HFFc6 (cell line): ENCODE measurements at regions not wholly inside any gene's neighbourhood (a gene's known extent, or its start where the extent isn't known, plus 50 kb on each side); places are given as distances from the start of the nearest gene placed in this dataset.

Source experiments
- DNase-seq: peaks from one replicate; pipeline ENCODE4 v3.0.0-alpha.2; 2018
- H3K27ac Mint-ChIP-seq: 2 replicates; pipeline ENCODE4 v1.8.0; 2020; ENCODE audit warnings: mild to moderate bottlenecking, mixed read lengths
- H3K27me3 Mint-ChIP-seq: 2 replicates; pipeline ENCODE4 v1.8.0; 2021; ENCODE audit warnings: mild to moderate bottlenecking, moderate library complexity, mixed read lengths; ENCODE audit not compliant: insufficient read depth
- H3K36me3 Mint-ChIP-seq: 2 replicates; pipeline ENCODE4 v1.8.0; 2021; ENCODE audit warnings: low read depth, mixed read lengths
- H3K4me1 Mint-ChIP-seq: 2 replicates; pipeline ENCODE4 v1.8.0; 2020; ENCODE audit warnings: low read depth, mixed read lengths
- H3K4me3 Mint-ChIP-seq: 2 replicates; pipeline ENCODE4 v1.8.0; 2020; ENCODE audit warnings: mild to moderate bottlenecking, moderate library complexity, mixed read lengths
- H3K9me3 Mint-ChIP-seq: 2 replicates; pipeline ENCODE4 v1.8.0; 2020; ENCODE audit warnings: mild to moderate bottlenecking, mixed read lengths
- TF ChIP-seq, protein P1 (sequence below): fragments of 200-600 bp; sonication (generic); IDR thresholded peaks from 2 replicates; pipeline ENCODE4 v1.5.0; 2021; ENCODE audit warnings: antibody characterized with exemption, mild to moderate bottlenecking

DNA sequence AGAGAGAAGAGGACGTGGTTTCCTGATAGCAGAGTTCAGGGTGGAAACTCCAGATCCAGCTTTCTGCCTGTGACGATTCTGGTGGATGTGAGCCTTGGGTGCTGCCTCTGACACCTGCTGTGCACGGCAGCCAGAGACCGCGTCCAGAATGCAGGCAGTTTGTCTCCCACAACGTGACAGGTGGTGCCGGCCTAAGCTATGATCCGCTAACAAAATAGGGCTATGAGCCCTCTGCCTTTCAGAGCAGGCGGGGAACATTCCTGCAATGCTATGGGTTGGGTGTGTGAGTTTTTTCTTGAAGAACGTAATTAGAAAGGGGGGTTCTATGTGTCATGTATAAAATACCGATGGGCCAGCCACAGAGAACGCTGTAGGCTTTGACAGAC is 297.3 kb upstream of the PRKCQ start:
- Mint-ChIP-seq H3K27ac (no peak overlapping the region), H3K4me1 (peaks cover 14% of the 10 kb centered on the region), H3K9me3 (no peaks in the 10 kb centered on the region), H3K27me3 (peaks cover 8% of the 10 kb centered on the region), H3K36me3 (no peaks in the 10 kb centered on the region), H3K4me3 (no peak overlapping the region)
- TF ChIP-seq, protein P1, sequence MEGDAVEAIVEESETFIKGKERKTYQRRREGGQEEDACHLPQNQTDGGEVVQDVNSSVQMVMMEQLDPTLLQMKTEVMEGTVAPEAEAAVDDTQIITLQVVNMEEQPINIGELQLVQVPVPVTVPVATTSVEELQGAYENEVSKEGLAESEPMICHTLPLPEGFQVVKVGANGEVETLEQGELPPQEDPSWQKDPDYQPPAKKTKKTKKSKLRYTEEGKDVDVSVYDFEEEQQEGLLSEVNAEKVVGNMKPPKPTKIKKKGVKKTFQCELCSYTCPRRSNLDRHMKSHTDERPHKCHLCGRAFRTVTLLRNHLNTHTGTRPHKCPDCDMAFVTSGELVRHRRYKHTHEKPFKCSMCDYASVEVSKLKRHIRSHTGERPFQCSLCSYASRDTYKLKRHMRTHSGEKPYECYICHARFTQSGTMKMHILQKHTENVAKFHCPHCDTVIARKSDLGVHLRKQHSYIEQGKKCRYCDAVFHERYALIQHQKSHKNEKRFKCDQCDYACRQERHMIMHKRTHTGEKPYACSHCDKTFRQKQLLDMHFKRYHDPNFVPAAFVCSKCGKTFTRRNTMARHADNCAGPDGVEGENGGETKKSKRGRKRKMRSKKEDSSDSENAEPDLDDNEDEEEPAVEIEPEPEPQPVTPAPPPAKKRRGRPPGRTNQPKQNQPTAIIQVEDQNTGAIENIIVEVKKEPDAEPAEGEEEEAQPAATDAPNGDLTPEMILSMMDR = no peak
- no peak for DNase-seq

DNA sequence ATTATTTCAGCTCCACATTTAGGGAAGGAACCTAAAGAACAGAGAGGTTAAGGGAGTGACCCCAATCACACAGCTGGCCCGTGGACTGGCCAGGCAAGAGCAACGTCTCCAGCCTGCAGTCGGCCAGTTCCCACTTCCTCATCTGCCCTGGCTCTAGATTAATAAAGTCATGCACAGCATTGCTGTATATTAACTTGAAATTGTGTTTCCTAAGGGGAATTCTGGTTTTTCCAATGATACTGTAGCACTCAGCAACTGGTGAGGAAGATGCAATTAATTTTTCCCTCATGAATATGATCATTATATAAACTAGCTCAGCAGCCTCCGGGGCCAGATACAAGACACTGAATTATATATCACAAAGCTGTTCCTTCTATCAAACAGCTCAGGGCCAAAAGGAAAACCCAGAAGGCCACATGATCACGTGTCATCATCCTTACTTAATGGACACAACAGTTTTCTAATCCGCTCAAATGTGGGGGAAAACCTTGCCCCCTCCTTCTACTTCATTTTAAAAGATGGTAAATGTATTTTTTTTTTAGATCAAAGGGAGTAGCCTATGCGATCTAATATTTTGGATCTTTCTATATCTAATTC is 295.3 kb upstream of the PRKCQ start:
- TF ChIP-seq, protein P1 = no peak
- no peak overlapping the region for H3K27ac Mint-ChIP-seq
- DNase-seq = no peak
- H3K4me1 Mint-ChIP-seq = peaks cover 14% of the 10 kb centered on the region
- H3K4me3 Mint-ChIP-seq = no peak overlapping the region
- H3K27me3 Mint-ChIP-seq = peaks cover 10% of the 10 kb centered on the region
- H3K9me3 Mint-ChIP-seq = no peaks in the 10 kb centered on the region; the same call in 1 of the 2 replicates
- no peaks in the 10 kb centered on the region for H3K36me3 Mint-ChIP-seq

GRCh38 chr10:6871128-6871527 is 291.1 kb upstream of the PRKCQ start:
- no peak for DNase-seq
- no peaks in the 10 kb centered on the region; the same call in 1 of the 2 replicates for H3K9me3 Mint-ChIP-seq
- no peaks in the 10 kb centered on the region for H3K36me3 Mint-ChIP-seq
- no peak overlapping the region for H3K27ac Mint-ChIP-seq
- TF ChIP-seq, protein P1 = no peak
- peaks cover 7% of the 10 kb centered on the region for H3K27me3 Mint-ChIP-seq
- peaks cover 14% of the 10 kb centered on the region for H3K4me1 Mint-ChIP-seq
- no peak overlapping the region for H3K4me3 Mint-ChIP-seq

- Mint-ChIP-seq H3K36me3 (no peaks in the 10 kb centered on the region), H3K4me1 (no peaks in the 10 kb centered on the region), H3K4me3 (no peak overlapping the region), H3K9me3 (no peaks in the 10 kb centered on the region; the same call in 1 of the 2 replicates), H3K27ac (no peak overlapping the region), H3K27me3 (peaks cover 7% of the 10 kb centered on the region)
- DNase-seq = no peak
- TF ChIP-seq, protein P1 = no peak
These were observed 288.1 kb upstream of the PRKCQ start for GRCh38 chr10:6868036-6868725.

DNA sequence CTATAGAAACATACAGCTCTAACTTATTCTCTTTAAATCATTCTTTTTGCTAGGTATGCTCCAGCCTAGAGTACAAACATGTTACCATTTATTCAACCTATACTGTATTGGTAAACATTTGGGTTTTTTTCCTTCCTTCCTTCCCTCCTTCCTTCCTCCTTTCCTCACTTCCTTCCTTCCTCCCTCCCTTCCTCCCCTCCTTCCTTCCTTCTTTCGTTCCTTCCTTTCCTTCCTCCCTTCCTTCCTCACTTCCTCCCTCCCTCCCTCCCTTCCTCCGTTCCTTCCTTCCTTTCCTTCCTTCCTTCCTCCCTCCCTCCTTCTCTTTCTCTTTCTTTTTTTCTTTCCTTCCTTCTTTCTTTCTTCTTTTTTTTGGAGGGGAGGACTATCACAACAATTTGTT is 286.7 kb upstream of the PRKCQ start:
- Mint-ChIP-seq H3K36me3 (no peaks in the 10 kb centered on the region), H3K27me3 (peaks cover 4% of the 10 kb centered on the region), H3K9me3 (no peaks in the 10 kb centered on the region; the same call in 1 of the 2 replicates), H3K27ac (no peak overlapping the region), H3K4me3 (no peak overlapping the region), H3K4me1 (no peaks in the 10 kb centered on the region)
- DNase-seq = no peak
- TF ChIP-seq, protein P1 = no peak
